SW 1271 (cell line): ENCODE measurements at regions not wholly inside any gene's neighbourhood (a gene's known extent, or its start where the extent isn't known, plus 50 kb on each side); places are given as distances from the start of the nearest gene placed in this dataset.

ENCODE experiments used
- DNase-seq, 2 experiments: peaks; one replicate each; lab custom pipeline; 2025; lab: John Stamatoyannopoulos, UW

DNA sequence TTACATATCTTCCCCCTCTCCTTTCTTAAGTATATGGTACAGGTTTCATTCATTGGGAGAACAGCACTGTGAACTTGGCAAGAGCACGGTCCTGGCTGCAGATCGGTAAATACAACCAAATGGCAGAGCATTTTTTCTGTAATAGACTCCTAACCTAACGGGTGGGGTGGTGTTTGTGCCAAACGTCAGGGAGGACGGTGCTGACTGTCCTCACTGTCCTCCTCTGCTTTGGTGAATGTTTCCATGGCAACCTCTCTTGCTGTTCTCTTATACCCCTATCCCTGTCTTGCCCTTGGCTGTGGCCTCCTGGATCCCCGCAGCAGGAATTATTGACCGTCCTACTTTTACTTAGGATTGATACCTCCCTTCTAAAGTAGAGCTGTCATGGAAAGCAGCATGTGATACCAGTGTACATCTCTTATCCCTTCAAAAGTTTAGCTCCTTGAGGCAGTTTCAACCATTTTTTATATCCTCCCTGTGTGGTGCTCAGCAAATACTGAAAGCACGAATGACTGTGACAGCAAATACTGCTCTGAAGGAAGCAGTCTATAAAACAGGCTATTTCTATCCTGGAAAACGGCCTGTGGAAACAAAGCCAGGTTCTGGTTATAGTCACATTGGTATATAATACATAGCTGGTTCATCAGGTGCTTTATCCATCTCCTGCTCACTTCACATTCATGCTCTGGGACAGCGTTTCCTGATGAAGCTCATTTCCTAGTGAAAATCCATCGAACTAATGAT is 275.4 kb upstream of the C2CD4B start:
- DNase-seq, result no peak

DNA sequence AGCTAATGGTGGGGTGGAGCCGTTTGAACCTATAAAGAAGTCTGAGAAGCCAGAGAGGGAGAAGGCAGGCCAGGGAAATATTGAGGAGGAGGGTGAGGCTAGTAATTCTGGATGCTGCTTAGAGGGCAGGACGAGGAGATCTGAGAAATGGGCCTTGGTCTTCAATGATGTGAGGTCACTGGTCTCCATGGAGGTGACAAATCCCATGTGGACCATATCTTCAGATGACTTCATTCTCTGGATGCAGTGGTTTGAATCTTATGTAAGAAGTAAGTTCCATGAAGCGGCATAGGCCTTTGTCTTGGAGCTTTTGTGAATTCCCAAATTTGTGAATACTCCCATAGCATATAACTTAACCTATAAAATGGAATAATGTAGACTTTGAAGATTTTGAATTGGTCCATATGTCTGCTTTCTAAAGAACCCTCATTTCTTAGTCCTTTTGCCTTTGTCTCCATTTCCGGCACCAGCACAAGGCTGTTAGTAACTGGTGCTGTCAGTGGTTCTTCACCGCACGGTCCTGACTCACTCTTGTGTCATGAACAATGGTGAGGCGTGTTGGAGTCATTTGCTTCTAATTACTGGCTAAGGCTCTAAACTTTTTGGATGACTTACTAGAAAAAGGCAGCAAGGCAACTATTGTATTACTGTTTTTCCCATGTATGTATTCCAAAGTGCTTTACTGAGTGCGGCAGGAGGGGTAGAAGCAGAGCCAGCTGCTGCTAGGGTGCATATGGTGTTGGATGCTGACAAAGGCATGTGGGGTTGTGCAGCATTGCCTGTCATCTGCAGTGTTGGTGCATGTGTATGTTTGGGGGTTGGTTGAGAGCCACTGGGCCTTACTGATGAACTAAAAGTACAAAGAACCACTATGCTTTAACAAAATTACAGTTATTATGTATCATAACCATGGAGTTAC is 279.3 kb upstream of the C2CD4B start:
- peak; percentile 13 to 16 for DNase-seq

DNA sequence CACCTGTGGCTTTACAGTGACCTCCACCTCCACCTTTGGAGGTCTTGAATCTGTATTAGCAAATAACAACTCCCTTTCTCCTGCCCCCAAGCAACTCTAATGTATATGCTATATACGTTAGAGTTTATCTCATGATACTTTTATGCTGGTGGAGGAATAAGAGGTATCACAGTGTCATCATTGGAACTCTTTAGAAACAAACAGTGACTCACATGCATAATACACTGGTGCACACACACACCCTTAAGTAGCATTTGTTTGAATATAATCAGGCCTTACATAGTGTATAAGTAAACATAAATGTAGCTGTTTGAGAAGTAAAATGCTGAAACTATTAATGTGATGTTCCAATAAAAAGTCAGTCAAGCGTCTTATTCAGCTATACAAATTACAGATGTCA is 280.2 kb upstream of the C2CD4B start:
- DNase-seq, result no peak

DNA sequence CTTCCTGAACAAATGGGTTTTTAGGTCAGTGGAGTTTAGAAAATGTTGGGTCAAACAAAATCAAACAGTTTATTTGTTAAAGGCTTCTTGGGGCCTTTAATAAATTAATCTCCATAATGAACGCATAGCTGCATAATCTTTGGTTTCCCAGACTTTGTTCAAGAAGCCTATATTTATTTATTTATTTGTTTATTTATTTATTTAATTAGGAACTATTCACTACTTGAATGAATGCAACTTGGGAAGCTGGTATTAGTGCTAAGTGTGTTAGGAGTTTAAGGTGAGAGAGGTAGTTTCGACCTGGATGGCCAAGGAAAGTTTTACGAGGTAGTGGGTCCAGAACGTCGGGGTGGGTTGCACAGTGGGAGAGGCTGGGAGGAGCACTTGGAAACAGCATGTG is 281.9 kb upstream of the C2CD4B start:
- DNase-seq, result no peak

DNA sequence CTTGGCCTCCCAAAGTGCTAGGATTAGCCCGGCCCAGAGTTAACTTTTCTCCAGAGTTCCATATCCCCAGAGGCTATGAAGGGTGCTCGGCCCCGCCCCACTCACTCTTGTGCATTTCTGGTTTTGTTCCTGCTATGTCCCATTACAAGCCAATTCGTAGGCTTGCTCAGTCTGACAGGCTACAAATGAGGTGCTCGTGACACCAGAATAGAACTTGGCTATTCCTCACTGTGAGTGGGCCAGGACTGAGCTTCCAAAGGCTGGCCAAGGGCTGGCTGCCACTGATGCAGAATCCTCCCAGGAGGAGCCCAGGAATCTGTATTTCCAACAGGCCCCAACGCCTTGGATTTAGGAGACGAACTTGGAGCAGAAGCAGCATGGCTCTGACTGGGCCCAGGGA is 282.7 kb upstream of the C2CD4B start:
- no peak for DNase-seq

DNA sequence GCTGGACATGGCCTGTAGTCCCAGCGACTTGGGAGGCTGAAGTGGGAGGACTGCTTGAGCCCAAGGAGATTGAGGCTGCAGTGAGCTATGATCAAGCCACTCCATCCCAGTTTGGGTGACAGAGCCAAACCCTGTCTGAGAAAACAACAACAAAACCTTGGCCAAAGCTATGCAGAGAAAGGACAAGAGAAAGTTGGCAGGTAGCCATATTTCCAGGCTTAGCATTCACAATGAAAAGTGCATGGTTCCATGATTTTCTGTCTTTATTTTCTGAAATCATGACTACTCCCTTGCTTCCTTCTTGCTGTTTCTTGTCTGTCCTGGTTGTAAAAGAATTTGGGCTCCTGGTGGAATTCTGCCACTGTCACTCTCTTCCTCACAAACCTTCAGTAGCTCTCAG is 284.6 kb upstream of the C2CD4B start:
- no peak for DNase-seq

DNA sequence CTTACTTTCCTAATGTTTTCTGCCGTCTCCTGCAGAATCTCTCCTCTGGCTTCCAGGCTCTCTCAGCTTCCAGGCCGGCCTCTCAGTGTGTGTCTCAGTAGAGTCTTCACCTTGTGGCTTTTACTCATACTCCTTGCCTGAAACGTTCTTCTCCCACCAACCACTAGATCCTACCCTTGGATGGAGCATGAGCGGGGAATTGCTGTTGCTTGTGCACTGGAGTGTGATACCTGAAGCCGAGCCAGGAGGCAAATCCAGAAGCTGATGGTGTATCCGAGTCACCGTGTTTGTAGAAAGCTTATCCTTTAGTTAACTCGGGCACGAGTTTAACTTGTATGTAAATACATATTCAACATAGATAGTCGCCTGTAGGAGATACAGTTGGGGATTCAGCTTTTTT is 285.0 kb upstream of the C2CD4B start:
- no peak for DNase-seq

DNA sequence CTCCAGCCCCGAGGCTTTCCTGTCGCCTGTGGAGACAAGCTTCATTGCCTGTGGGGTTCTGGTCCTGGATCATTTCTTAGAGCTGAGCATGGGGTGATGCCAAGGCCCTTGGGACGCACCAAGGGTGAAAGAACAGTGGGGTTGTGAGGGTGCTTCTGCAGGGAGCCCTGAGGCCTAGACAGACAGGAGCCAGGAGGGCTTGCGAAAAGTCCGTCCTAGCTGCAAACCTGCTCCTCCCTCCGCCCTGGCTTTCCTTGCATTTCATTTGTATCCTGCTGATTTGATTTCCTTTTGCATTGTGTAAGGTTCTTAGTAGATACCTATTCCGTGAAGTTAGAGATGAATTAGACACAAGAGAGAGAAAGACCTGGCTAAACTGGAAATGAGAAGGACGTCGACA is 286.9 kb upstream of the C2CD4B start:
- no peak for DNase-seq

DNA sequence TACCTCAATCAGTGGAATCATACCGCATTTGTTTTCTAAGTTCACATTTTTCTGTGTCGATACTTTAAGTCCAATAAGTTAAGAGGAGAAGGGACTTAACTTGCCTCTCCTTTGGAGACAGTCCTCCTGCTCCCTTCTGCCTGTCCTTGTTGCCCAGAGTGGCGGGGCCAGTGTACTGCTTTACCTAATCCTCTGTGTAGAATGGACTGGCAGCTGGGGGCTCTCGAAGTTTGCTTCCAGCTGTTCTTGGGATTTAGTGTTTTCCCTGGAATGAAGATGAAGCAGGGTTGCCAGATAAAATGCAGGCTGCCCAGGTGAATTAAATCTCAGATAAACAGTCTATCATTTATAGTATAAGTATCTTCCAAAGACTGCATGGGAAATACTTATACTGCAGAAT is 287.6 kb upstream of the C2CD4B start:
- no peak for DNase-seq

DNA sequence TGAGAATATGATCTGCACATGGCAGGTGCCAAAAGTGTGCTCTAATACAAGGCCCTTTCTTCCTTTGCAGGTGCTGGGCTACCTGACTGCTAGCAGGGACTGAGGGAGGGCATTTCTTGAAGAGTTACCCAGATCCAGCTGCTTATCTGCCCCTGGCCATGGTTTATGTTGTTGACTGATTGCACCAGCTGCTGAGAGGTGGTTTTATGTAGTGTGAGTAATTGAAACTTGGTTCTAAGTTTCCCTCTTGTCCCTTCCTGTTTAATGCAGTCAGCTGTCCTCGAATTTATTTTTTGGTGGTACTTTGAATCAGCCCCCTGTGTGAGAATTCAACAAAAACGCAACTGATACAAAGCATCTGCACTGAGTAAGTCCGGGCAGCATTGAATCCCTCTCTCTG is 288.3 kb upstream of the C2CD4B start:
- no peak for DNase-seq

DNA sequence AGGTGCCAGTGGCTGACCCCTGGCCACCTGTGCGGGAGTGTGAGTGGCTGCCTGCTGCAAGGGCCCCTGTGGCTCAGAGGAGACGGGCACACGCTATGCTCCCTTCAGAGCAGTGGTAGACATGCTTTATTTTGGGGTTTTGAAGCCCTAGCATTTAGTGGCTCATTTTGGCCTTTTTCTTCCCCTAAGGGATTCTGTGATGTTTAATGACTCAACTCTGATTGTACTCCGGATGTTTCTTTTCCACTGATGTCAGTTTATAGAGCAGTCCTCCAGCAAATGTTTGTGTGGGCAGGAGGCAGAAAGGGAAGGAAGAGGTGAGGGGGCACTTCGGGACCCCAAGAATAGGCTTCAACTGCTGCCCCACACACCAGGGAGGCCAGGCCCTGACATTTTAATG is 288.9 kb upstream of the C2CD4B start:
- DNase-seq, result no peak

DNA sequence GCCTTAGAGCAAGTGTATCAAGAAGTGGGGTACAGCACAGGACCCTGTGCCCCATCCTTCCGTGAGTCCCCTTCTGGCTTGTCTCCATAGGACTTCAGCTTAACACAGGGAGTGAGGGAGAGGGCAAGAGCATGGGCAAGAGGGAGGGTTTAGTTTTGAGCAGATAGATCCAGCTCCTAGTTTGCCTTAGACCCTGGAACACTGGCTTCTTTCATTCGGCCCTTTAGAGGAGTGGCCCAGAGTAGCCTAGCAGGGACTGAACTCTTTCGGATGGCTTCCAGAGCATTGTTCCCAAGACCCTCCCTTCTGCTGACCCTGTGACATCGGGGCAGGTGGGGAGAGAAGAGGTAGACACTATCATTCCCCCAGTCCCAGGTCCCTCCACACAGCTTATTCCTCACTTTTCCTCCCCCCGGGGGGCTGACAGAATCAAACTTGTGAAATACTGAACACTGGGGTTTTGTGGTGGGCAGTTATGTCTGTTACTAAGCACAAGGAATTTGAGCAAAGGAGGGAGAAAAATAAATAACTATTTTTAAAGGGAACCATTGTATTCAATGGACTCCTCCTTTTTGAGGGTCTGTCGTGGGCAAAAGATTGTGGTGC is 289.6 kb upstream of the C2CD4B start:
- no peak for DNase-seq

DNA sequence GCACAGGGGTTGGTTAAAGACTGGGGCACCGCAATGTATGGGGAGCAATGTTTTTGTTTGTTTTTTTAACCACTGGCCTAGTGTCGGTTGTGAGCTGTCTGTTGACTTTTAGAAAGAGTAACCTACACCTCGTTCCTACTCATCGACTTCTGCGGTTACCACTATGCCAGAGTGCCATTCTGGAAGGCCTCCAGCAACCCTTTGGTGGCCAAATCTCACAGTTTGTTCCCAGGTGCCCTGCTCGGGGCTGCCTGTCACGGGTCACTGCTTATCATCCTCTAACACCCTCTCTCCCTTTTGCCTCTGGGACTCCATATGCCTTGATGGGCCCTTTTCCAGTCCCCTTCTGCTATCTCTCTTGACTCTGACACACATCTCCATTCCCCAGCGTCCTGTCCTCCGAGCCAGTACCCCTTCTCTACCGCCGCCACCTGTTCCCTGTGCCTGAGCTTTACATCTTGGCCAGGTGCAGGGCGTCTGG is 290.4 kb upstream of the C2CD4B start:
- DNase-seq, result no peak

DNA sequence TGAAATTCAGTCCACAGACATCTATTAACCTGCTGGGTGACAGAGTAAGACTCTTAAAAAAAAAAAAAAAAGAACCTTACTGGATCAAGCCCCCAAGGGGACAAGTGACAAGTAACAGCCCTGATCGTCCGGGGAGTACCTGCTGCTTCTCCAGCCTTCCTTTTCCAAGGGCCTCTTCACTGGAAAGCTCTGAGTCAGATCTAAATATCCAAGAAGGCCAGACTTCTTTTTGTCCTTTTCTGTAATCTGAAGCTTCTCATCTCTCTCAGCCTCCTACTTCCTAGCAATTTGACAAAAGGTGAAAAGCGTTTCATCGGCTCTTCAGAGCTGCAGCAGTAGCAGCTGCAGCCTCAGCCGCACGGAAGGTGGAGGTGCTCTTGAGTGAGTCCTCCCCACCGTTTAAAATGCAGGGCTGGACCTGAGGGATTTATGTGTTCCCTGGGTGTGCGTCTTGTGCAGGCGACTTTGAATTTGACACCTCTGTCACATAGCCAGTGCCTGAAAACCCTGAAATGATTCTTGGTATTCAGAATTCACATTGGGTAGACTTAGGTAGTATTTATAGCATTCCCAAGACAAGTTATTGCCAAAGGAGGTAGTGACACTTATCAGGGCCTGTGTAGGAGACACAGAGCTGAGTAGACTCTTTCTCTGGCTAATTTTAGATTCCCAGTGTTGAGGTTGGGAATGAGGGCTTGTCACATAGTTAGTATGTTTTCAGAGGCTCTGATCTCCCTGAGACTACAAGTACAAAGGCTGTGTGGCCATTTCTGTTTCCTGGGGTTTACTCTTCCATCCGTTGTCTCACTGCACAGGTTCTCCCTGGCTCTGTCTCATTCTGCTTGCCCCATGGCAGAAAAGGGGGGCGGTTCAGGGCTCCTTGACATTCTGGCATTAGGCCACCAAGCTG is 291.2 kb upstream of the C2CD4B start:
- DNase-seq, result no peak

DNA sequence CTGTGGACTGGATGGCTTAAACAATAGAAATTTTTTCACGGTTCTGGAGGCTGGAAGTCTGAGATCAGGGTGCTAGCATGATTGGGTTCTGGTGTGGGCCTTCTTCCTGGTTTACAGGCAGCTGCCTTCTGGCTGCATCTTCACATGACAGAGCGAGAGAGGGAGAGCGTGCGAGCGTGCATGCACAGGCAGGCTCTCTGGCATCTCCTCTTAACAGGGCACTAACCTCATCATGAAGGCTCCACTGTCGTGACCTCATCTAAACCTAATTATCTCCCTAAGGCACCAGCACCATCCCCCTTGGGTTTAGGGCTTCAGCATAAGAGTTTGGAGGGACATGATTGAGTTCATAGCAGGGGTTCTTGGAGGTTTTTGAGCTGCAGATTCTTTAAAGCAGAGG is 292.0 kb upstream of the C2CD4B start:
- DNase-seq, result no peak

DNA sequence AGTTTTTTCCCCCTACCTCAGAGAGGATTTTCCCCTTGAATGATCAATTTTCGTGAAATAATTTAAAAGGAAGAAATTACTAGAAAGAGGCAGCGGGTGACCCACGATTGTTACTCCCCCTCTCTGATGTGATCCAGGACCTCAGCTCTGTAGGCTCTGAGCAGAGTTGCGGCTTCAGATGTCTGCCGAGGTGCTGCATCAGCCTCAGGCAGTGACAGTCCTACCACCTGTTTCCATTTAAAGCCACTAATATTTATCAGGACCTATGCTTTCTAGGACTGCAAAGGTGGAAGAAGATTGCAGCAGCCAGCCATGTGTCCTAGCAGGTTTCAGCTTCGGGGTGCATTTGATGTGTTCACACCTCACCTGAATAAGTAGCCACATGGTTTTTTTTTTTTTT is 294.8 kb upstream of the C2CD4B start:
- DNase-seq, result no peak

DNA sequence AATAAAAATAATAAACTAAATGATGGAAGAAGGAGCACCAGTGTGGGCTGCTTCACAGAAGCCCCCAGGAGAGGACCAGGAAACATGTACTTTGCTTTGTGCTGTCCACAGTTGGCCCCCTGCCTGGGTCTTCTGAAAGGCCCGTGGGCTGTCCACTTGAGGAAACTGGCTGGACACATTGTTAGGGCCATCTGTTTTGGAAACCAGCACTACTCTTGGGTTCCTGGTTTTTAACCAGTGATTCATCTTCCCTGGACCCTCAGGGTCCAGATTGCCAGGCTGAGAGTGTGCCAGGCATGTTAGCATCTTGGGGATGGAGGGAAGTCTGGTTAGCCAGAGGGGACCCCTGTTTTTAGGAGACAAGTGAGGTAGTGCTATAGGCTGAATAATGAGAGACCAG is 297.2 kb upstream of the C2CD4B start:
- DNase-seq, result no peak

DNA sequence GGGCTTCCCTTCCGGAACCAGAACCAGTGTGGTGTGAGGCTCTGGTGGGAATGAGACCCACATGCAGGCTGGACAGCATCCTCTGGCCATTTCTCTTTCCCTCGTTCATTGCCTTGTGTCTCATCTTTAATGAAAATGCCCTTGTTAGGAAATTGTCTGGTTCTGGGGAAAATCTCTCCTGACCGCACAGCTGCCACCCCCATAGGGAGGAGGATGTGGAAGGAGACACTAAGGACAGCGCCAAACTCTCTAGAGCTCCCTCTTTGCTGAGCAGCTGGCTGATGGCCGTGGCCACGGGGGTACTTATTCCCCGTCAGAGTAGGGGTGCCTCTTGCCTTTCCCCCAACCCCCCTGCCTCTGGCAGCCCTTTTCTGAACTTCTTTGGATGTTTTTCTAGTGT is 297.6 kb upstream of the C2CD4B start:
- DNase-seq, result no peak

DNA sequence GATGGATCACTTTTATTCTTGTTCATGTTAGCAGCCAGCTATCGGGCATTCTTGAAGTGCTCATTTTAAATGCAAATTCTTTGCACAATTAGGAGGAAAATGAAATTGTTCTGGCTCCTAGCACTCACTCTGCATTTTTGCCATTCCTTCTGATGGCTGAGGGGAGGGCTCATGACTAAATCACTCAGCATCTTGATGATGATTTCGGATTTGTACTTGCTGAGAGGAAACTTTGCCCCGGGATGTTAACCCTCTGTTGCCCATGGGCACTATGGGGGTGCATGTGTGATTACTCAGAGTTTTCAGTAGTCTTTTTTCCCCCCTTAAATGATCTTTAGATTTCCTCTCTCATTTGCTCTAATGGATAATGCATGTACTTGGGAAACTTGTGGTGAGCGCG is 299.6 kb upstream of the C2CD4B start:
- no peak for DNase-seq

DNA sequence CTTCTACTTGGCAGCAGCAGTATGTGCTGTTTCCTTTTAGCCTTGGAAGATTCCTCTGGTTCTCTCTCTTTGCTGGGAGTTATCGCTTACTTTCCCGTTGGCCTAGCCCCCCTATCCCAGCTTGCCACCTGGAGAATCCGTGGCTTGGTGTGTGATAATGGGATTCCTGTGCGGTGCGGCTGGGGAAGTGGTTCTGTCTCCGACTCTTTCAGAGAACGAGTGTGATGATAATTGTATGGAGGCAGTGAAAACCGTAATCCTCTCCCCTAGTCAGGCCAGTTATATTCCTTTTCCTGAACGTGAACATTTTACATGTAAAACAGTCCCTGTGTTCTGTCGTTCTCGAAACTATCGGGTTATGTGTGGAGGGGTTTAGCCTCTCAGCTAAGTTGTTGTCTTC is 300.1 kb upstream of the C2CD4B start:
- no peak for DNase-seq

DNA sequence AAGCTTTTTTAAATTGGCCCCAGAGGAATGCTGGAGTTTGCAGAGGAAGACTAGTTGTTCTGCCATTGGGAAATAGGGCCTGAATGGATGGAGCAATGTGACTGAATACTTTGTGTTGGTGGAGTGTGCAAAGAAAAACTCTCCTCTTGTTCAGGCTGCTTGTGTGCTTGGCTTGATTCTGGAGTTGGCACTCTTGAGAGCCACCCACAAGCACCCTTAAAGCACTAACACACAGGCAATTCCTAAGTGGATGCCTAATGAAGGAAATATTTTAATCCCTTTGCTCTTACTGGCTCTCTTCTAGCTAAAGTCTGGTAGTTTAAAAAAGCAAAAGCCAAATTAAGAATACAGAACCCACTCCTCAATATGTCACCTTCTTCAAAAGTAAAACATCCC is 304.4 kb upstream of the C2CD4B start:
- no peak for DNase-seq
